PFSK-1 (cell line): ENCODE measurements at regions not wholly inside any gene's neighbourhood (a gene's known extent, or its start where the extent isn't known, plus 50 kb on each side); places are given as distances from the start of the nearest gene placed in this dataset.

Source experiments
- POLR2AphosphoS5 ChIP-seq: IDR thresholded peaks from 2 replicates; pipeline ENCODE4 v1.6.1; 2012; ENCODE audit warnings: low read depth, mild to moderate bottlenecking, control low read depth, low read length, moderate library complexity
- SIN3A ChIP-seq: IDR thresholded peaks from 2 replicates; pipeline ENCODE4 v1.6.1; 2012; ENCODE audit warnings: mild to moderate bottlenecking, low read length, moderate library complexity, borderline replicate concordance; ENCODE audit not compliant: insufficient read depth
- TAF1 ChIP-seq: IDR thresholded peaks from 2 replicates; pipeline ENCODE4 v1.6.1; 2012; ENCODE audit warnings: low read length, control low read depth, borderline replicate concordance; ENCODE audit not compliant: insufficient read depth
- TF ChIP-seq, protein P1 (sequence below), 2 experiments: IDR thresholded peaks; 2 replicates each; pipeline versions ENCODE4 v1.6.1 to v1.8.0; 2011 to 2012; ENCODE audit warnings: low read depth in 2 of 2, low read length in 2 of 2, control low read depth in 1 of 2, inconsistent platforms in 1 of 2, mild to moderate bottlenecking in 1 of 2, moderate library complexity in 1 of 2; ENCODE audit not compliant: insufficient read depth in 1 of 2

DNA sequence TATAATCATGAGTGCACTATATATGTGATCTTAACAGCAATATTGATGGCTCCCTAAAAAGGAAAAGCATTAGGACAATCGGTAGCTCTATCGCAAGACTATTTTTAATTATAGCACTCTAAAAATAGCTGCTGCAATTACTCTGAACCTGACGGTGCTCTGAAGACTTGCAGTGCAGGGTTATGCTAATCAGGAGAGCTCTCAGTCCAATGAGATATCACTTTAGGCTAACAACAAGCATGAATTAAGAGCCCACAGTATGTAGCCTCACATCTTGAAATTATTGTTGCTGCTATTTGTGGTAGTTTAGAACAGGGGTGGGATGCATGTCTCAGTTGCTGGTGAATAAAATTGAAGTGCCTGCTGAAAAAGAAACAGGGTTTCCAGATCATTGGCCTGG lies 515.8 kb upstream of the AKR1E2 start:
- TF ChIP-seq SIN3A (no peak), POLR2AphosphoS5 (no peak), TAF1 (no peak)
- TF ChIP-seq, protein P1, sequence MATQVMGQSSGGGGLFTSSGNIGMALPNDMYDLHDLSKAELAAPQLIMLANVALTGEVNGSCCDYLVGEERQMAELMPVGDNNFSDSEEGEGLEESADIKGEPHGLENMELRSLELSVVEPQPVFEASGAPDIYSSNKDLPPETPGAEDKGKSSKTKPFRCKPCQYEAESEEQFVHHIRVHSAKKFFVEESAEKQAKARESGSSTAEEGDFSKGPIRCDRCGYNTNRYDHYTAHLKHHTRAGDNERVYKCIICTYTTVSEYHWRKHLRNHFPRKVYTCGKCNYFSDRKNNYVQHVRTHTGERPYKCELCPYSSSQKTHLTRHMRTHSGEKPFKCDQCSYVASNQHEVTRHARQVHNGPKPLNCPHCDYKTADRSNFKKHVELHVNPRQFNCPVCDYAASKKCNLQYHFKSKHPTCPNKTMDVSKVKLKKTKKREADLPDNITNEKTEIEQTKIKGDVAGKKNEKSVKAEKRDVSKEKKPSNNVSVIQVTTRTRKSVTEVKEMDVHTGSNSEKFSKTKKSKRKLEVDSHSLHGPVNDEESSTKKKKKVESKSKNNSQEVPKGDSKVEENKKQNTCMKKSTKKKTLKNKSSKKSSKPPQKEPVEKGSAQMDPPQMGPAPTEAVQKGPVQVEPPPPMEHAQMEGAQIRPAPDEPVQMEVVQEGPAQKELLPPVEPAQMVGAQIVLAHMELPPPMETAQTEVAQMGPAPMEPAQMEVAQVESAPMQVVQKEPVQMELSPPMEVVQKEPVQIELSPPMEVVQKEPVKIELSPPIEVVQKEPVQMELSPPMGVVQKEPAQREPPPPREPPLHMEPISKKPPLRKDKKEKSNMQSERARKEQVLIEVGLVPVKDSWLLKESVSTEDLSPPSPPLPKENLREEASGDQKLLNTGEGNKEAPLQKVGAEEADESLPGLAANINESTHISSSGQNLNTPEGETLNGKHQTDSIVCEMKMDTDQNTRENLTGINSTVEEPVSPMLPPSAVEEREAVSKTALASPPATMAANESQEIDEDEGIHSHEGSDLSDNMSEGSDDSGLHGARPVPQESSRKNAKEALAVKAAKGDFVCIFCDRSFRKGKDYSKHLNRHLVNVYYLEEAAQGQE (IDR thresholded peaks at IDR 0.05; ENCODE audit: insufficient read depth in 1 of 2, low read depth in 2 of 2, low read length in 2 of 2), result no peak
